Kidney epithelial cell (primary cell): ENCODE measurements at regions not wholly inside any gene's neighbourhood (a gene's known extent, or its start where the extent isn't known, plus 50 kb on each side); places are given as distances from the start of the nearest gene placed in this dataset.

Experiments
- DNase-seq: peaks from one replicate; pipeline ENCODE4 v3.0.0-alpha.2; 2010; ENCODE audit warnings: low read depth
- H3K27me3 ChIP-seq: 2 replicates; pipeline ENCODE4 v1.6.0; 2011; ENCODE audit warnings: low read length; ENCODE audit not compliant: control insufficient read depth, insufficient read depth
- H3K36me3 ChIP-seq: 2 replicates; pipeline ENCODE4 v1.5.1; 2011; ENCODE audit warnings: low read length; ENCODE audit not compliant: control insufficient read depth, insufficient read depth
- H3K4me3 ChIP-seq: 2 replicates; pipeline ENCODE4 v1.5.1; 2011; ENCODE audit warnings: low read depth, mild to moderate bottlenecking, control low read depth, low read length
- TF ChIP-seq, protein P1 (sequence below): IDR thresholded peaks from 2 replicates; pipeline ENCODE4 v1.5.1; 2011; ENCODE audit warnings: mild to moderate bottlenecking, moderate library complexity, low read length, control low read depth, inconsistent platforms; ENCODE audit not compliant: insufficient read depth, poor library complexity, severe bottlenecking

DNA sequence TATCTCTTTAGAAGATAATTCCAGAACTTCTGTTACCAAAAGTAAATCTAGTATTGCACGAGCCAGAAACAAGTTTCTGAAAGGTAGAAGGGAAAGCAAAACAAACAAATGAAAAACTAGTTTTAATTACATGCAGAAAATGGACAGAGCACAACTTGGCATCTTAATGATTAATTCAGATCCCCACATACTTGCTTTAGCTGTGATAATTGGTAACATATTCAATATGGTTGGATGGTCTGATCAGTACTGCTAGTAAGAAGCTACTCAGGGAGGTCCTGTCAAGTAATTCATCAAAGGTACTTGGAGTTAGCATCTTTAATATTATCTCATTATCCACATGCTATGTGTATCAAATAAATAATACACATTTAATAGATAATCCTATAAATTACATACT lies 204.3 kb downstream of the TRAM1L1 start:
- TF ChIP-seq, protein P1, sequence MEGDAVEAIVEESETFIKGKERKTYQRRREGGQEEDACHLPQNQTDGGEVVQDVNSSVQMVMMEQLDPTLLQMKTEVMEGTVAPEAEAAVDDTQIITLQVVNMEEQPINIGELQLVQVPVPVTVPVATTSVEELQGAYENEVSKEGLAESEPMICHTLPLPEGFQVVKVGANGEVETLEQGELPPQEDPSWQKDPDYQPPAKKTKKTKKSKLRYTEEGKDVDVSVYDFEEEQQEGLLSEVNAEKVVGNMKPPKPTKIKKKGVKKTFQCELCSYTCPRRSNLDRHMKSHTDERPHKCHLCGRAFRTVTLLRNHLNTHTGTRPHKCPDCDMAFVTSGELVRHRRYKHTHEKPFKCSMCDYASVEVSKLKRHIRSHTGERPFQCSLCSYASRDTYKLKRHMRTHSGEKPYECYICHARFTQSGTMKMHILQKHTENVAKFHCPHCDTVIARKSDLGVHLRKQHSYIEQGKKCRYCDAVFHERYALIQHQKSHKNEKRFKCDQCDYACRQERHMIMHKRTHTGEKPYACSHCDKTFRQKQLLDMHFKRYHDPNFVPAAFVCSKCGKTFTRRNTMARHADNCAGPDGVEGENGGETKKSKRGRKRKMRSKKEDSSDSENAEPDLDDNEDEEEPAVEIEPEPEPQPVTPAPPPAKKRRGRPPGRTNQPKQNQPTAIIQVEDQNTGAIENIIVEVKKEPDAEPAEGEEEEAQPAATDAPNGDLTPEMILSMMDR = no peak
- Histone ChIP-seq H3K27me3 (no peaks in the 10 kb centered on the region), H3K4me3 (no peak overlapping the region), H3K36me3 (no peaks in the 10 kb centered on the region)
- no peak for DNase-seq

DNA sequence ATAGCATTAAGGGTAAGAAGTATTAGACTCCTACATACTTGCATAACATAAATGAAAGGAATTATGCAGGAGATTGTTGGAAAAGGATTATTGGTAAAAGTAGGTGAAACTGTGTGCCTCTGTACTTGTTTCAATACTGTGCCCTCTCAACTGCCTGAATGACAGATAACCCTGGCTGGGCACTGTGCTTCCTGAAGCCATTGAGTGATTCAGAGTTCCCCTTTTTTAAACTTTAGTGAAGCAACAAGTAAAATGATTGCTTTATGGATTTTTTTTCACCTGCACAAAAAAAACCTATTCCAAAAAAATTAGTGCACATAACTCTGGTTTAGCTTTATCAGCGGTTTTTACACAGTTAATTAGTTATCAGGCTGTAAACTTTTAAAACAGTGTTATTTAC lies 204.8 kb downstream of the TRAM1L1 start:
- Histone ChIP-seq H3K4me3 (no peak overlapping the region), H3K36me3 (no peaks in the 10 kb centered on the region), H3K27me3 (no peaks in the 10 kb centered on the region)
- DNase-seq = no peak
- TF ChIP-seq, protein P1 = no peak

DNA sequence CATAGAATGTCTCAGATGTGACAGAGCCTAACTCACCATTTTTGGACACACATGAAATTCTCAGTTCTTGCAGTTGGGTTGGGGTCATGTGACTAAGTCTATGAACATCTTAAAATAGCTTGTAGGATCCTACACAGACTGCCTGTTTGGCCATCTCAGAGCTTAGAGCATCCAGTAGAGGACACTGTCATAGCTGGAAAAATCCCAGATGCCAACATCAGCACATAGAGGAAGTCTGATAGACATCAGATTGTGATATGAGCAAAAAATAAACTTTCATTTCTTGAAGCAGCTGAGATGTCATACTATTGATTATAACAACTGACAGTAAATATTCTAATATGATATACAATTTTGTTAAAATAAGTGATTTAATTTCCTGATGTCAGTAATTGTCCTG lies 207.1 kb downstream of the TRAM1L1 start:
- no peak for DNase-seq
- TF ChIP-seq, protein P1 = no peak
- H3K27me3 ChIP-seq = no peaks in the 10 kb centered on the region
- H3K4me3 ChIP-seq = no peak overlapping the region
- no peaks in the 10 kb centered on the region for H3K36me3 ChIP-seq

DNA sequence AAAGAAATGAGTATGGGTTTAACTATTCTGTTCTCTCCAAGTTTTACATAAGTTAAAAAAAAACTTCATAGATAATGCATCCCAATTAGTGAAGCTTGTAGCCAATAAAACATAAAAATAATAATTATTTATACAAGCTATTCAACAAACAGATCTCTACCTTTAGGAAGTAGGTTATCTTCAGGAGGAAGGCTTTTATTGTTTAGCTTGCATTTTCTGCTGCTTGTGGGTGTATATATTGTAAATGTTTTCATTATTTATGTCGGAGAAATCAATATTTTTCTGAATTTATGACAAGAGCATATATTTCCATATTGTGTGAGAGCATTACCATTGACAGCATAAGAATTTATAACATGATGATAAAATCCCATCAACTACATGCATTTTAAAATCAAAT lies 208.3 kb downstream of the TRAM1L1 start:
- TF ChIP-seq, protein P1 = no peak
- H3K36me3 ChIP-seq = no peaks in the 10 kb centered on the region
- DNase-seq = no peak
- no peak overlapping the region for H3K4me3 ChIP-seq
- H3K27me3 ChIP-seq = no peaks in the 10 kb centered on the region

DNA sequence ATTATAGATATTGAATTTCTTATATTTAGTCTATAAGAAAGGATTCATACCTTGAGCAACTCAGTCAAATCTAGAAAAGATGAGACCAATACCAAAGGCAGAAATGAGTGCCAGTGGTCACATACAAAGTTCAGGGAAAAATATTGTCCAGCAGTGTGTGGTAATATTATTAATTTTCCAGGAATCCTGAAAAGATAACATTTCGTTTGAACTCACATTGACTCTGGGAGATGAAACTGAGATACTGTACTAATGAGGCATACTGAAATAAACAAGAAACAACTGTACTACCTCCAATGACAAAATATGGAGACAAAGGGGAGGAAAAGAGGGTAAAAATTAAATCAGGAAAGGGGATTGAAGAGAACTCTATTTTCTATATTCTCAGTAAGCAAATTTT lies 212.4 kb downstream of the TRAM1L1 start:
- TF ChIP-seq, protein P1 = no peak
- DNase-seq = no peak
- Histone ChIP-seq H3K4me3 (no peak overlapping the region), H3K27me3 (no peaks in the 10 kb centered on the region), H3K36me3 (no peaks in the 10 kb centered on the region)

DNA sequence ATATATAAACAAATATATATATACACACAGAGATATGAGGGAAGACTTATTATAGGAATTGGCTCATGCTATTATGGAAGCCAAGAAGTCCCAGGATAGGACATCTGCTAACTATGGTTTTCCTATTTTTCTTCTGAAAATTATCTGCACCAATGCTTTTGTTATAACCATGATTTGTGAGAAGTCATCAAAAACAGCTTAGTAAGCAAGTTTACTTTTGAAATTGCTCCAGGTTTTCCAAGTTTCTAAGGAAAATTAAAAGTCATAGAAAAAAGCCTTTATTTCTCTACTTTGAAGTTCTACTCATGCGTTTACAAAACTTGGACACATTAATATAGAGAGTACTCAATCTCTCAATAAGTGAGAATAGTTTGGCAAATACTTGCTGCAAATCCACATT lies 213.1 kb downstream of the TRAM1L1 start:
- H3K36me3 ChIP-seq = no peaks in the 10 kb centered on the region
- no peak for DNase-seq
- no peaks in the 10 kb centered on the region for H3K27me3 ChIP-seq
- TF ChIP-seq, protein P1 = no peak
- H3K4me3 ChIP-seq = no peak overlapping the region
